Islet of Langerhans (tissue), 1 donor: ENCODE measurements at regions not wholly inside any gene's neighbourhood (a gene's known extent, or its start where the extent isn't known, plus 50 kb on each side); places are given as distances from the start of the nearest gene placed in this dataset.
"Not testable (repeated sequence)": the region's sequence is repeated elsewhere in the genome, so short reads cannot be mapped to it uniquely, and the experiment has no call there.

Experiments used
- FAIRE-seq: peaks from one replicate; lab custom pipeline; 2011; peaks lifted over from hg19 to GRCh38; lab: Jason Lieb, UNC

DNA sequence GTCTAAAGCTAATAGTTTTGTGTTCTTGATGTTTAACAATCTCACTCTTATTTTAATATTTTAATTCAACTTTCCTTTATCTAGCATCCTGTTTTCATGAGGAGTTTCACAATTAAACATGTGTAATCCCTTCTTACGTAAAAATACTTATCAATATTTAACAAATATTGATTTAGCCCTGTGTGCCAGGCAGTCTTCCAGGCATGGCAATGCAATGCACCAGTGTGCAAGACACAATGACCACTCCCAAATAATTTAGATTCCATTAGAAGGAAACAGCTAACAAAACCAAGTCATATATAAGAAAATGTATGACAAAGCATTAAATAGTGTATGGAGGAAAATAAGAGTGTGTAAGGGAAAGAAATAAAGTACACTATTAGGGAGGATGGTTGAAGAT, 627.1 kb upstream of the ARPP21 start:
- no peak for FAIRE-seq

DNA sequence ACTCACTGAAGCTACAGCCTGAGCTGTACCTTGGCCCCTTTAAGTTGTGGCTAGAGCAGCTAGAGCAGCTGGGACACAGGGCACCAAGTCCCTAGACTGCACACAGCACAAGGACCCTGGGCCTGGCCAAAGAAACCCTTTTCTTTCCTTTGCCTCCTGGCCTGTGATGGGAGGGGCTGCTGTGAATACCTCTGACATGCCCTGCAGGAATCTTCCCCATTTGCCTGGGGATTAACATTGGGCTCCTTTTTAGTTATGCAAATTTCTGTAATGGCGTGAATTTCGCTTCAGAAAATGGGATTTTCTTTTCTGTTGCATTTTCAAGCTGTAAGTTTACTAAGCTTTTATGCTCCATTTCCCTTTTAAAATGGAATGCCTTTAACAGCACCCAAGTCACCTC, 611.2 kb upstream of the ARPP21 start:
- no peak for FAIRE-seq

- no peak for FAIRE-seq
These were observed 596.9 kb upstream of the ARPP21 start for GRCh38 chr3:35042210-35042991.

GRCh38 chr3:35043040-35043439, 596.3 kb upstream of the ARPP21 start:
- FAIRE-seq = no peak

- no peak for FAIRE-seq
These were observed 595.1 kb upstream of the ARPP21 start for GRCh38 chr3:35044190-35044589.

DNA sequence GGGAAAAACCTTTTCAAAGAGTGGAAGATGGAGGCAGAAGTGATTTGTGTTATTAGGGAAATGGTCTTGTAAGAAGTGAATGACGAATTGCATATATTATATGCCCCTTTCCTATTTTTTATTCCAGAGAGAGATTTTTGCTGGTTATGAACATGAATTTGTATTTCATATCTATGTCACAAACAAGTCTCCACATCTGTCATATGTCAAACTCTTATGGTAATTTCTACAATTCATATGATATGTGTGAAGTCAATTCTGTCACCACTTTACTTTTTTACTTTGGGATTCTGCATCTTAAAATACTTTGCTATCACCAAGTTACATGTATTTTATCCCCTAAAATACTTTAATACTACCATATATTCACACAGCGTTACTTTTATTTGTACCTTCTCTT, 594.2 kb upstream of the ARPP21 start:
- FAIRE-seq = no peak

DNA sequence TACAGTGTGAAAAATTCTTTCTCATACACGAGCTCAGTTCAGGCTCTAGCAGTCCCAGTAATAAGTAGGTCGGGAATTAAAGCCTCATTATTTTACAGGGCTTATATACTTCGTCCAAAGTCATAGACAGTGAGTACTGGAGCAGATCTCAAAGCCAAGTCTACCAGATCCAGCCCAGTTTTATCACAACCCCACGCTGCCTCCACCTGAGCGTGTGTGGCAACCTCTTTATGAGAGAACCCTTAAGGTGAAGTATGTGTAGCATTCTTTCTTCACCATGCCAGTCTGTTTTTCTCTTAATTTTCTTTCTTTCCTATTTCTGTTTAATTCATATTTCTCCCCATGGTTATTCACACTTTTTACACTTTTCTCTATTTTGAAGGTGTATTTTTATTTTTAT, 574.6 kb upstream of the ARPP21 start:
- FAIRE-seq = no peak

DNA sequence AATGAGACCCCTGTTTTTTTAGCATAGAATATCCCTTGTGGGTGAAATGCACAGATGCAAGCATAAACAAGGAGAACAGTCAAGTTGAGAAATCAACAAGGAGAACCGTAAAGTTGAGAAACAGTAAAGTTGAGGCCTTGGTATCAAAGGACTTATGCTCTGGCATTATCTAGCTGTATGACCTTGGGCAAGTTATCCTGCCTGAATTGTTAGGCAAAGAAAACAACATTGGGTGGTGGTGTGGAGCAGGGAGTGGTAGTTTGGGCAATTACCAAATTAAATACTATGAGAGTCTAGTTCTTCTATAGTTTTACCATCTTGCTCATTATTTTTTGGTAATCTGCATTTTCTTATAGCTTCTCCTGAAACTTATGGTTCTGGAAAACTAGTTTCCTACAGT, 573.4 kb upstream of the ARPP21 start:
- FAIRE-seq = no peak

- no peak for FAIRE-seq
These were observed 571.6 kb upstream of the ARPP21 start for GRCh38 chr3:35067750-35068149.

- no peak for FAIRE-seq
These were observed 569.2 kb upstream of the ARPP21 start for GRCh38 chr3:35070088-35070487.

- no peak for FAIRE-seq
These were observed 567.6 kb upstream of the ARPP21 start for GRCh38 chr3:35071772-35072171.

GRCh38 chr3:35078780-35079179, 560.5 kb upstream of the ARPP21 start:
- FAIRE-seq = no peak

- no peak for FAIRE-seq
These were observed 559.9 kb upstream of the ARPP21 start for GRCh38 chr3:35079403-35079802.

GRCh38 chr3:35081899-35082298, 557.4 kb upstream of the ARPP21 start:
- FAIRE-seq = no peak

GRCh38 chr3:35088943-35089342, 550.4 kb upstream of the ARPP21 start:
- no peak for FAIRE-seq

- FAIRE-seq = no peak
These were observed 524.6 kb upstream of the ARPP21 start for GRCh38 chr3:35114686-35115085.

GRCh38 chr3:35120026-35120425, 519.3 kb upstream of the ARPP21 start:
- no peak for FAIRE-seq

- FAIRE-seq = no peak
These were observed 501.7 kb upstream of the ARPP21 start for GRCh38 chr3:35137612-35138011.

GRCh38 chr3:35141406-35141805, 497.9 kb upstream of the ARPP21 start:
- FAIRE-seq = no peak

DNA sequence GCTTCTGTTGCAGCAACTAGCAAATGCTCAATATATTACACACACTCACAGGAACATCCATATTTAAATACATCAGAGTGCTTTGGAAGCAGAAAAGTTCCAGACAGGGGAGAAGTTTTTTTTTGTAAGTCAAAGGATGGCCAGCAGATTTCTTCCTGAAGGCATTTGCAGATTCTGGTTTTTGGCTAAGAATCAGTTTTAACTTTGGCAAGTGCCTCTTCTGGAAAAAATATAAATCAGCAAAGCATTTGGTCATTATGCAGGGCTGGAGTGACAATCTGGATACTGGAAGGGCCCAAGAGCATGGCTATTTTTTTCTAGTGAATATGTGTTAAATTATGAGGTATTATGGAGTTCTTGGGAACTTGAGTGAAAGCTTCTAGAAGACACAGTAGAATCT, 495.3 kb upstream of the ARPP21 start:
- no peak for FAIRE-seq

- not testable (repeated sequence) for FAIRE-seq
These were observed 492.9 kb upstream of the ARPP21 start for GRCh38 chr3:35146256-35147035.

DNA sequence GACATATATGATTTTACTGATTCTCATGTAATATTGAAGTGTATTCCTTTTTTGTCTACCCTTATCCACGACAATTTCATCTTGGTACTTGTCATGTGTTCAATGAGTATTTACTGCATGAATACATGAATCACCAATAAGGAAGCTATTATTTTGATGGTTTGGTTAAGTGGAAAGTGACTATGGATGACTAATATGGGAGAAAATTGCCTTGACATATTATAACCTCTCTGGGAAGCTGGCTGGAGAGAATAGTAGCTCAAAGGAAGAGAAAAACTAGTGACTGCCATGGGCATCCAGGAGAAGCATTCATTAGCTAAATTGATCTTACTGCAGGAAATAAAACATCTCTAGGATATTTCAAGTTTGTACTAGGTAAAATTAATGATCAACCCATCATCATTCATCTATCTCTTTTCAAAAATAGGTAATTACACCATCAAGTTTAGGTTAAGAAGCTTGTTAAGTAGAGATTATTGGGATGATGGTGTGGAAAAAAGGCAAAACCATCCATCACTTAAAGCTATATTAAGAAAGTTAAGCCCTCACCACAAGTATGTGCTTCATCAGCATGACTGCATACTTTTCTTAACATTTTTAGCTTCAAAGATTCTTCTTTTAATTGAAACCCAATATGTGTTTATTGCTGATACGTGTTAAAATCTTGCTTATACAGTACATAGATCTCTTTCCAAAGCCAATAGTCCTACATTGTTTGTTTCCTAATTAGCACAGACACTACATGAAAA, 455.2 kb upstream of the ARPP21 start:
- no peak for FAIRE-seq

DNA sequence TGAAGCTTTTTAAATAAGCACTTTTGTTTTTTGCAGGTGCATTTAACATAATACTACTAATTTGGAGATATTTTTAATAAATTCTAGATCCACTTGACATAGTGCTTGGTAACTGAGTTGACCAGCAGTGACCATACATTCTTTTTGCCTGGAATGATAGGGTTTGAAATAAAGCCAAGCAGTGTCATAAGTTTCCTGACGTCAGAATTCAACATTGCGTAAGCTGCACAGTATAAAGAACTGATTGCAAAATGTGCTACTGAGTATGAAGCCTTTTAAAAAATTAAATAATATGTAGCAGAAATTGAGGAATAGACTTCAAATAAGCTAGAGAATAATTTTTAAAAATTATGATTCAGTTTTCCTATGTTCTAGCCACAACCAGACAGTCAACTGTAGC, 454.6 kb upstream of the ARPP21 start:
- FAIRE-seq = no peak
